SW480 (cell line): ENCODE measurements at regions not wholly inside any gene's neighbourhood (a gene's known extent, or its start where the extent isn't known, plus 50 kb on each side); places are given as distances from the start of the nearest gene placed in this dataset.

Experiments used
- DNase-seq: peaks from one replicate; pipeline ENCODE4 v3.0.0-alpha.2; 2016; ENCODE audit warnings: low spot score

- DNase-seq, result no peak
Measured at GRCh38 chr6:134523051-134523450, 205.1 kb upstream of the SGK1 start.

GRCh38 chr6:134521116-134521501 lies 203.2 kb upstream of the SGK1 start:
- no peak for DNase-seq

GRCh38 chr6:134520181-134521115 lies 202.5 kb upstream of the SGK1 start:
- DNase-seq, result no peak

- no peak for DNase-seq
Measured at GRCh38 chr6:134519465-134519864, 201.6 kb upstream of the SGK1 start.

- no peak for DNase-seq
Measured at GRCh38 chr6:134517868-134518267, 200.0 kb upstream of the SGK1 start.

- DNase-seq, result no peak
Measured at GRCh38 chr6:134517145-134517658, 199.3 kb upstream of the SGK1 start.

GRCh38 chr6:134516582-134516981 lies 198.7 kb upstream of the SGK1 start:
- no peak for DNase-seq

- no peak for DNase-seq
Measured at GRCh38 chr6:134515986-134516385, 198.1 kb upstream of the SGK1 start.

GRCh38 chr6:134512981-134513391 lies 195.1 kb upstream of the SGK1 start:
- no peak for DNase-seq

GRCh38 chr6:134511984-134512683 lies 194.2 kb upstream of the SGK1 start:
- DNase-seq, result no peak

- DNase-seq, result no peak
Measured at GRCh38 chr6:134510920-134511319, 193.0 kb upstream of the SGK1 start.

- no peak for DNase-seq
Measured at GRCh38 chr6:134510142-134510541, 192.2 kb upstream of the SGK1 start.

- DNase-seq, result no peak
Measured at GRCh38 chr6:134508862-134509498, 191.1 kb upstream of the SGK1 start.

- DNase-seq, result no peak
Measured at GRCh38 chr6:134506162-134506561, 188.2 kb upstream of the SGK1 start.

- DNase-seq, result no peak
Measured at GRCh38 chr6:134503585-134504281, 185.8 kb upstream of the SGK1 start.

- DNase-seq, result no peak
Measured at GRCh38 chr6:134502614-134503549, 185.0 kb upstream of the SGK1 start.

GRCh38 chr6:134495890-134496248 lies 178.0 kb upstream of the SGK1 start:
- no peak for DNase-seq

- no peak for DNase-seq
Measured at GRCh38 chr6:134495203-134495889, 177.4 kb upstream of the SGK1 start.

GRCh38 chr6:134493789-134494188 lies 175.9 kb upstream of the SGK1 start:
- no peak for DNase-seq

- no peak for DNase-seq
Measured at GRCh38 chr6:134491477-134491876, 173.6 kb upstream of the SGK1 start.
